22Rv1 (cell line): ENCODE measurements at regions not wholly inside any gene's neighbourhood (a gene's known extent, or its start where the extent isn't known, plus 50 kb on each side); places are given as distances from the start of the nearest gene placed in this dataset.

Source experiments
- H3K27ac ChIP-seq: fragments of 450-650 bp; 2 replicates; pipeline ENCODE4 v1.5.1; 2017
- ZFX ChIP-seq: fragments of 450-650 bp; IDR thresholded peaks from 2 replicates; pipeline ENCODE4 v1.6.1; 2017; ENCODE audit warnings: antibody characterized with exemption, borderline replicate concordance
- TF ChIP-seq, protein P1 (sequence below): fragments of 450-650 bp; IDR thresholded peaks from 2 replicates; pipeline ENCODE4 v1.5.1; 2017; ENCODE audit warnings: mild to moderate bottlenecking

DNA sequence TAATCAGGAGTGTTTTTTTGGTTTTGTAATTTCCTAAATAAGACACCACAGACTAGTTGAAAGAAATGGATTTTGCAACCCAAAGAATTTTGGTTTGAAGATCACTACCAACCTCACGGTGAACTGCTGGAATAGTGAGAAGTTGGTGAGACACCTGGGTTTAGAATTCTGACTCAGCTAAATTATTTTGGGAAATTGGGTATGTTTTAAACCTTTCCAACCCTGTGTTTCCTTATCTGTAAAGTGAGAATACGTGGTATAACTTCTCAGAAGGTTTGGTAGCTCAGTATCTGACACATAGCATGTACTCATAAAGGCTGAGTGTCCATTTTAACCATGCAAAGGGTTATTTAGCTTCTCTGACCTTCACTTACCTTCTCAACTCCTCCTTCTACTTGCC is 261.9 kb downstream of the FOXA2 start:
- TF ChIP-seq, protein P1, sequence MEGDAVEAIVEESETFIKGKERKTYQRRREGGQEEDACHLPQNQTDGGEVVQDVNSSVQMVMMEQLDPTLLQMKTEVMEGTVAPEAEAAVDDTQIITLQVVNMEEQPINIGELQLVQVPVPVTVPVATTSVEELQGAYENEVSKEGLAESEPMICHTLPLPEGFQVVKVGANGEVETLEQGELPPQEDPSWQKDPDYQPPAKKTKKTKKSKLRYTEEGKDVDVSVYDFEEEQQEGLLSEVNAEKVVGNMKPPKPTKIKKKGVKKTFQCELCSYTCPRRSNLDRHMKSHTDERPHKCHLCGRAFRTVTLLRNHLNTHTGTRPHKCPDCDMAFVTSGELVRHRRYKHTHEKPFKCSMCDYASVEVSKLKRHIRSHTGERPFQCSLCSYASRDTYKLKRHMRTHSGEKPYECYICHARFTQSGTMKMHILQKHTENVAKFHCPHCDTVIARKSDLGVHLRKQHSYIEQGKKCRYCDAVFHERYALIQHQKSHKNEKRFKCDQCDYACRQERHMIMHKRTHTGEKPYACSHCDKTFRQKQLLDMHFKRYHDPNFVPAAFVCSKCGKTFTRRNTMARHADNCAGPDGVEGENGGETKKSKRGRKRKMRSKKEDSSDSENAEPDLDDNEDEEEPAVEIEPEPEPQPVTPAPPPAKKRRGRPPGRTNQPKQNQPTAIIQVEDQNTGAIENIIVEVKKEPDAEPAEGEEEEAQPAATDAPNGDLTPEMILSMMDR: no peak
- TF ChIP-seq ZFX: no peak
- no peak overlapping the region for H3K27ac ChIP-seq

DNA sequence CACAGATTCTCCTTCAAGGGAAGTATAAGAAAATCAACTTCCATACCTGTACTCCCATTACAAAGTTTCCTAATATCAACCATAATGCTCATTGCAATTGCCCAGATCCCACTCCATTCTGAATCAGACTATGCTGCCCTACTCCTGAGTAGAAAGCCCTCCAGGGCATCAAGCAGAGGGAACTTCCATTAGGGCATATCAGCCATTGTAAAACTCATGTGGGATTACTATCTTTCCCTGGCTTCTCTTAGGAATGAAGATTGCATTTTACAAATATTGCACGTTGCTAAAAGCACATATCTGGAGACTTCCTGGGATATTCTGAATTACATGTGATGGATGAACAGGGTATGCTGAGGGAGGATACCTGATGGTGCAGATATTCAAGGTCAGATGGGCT is 263.2 kb downstream of the FOXA2 start:
- H3K27ac ChIP-seq: no peak overlapping the region
- TF ChIP-seq, protein P1: no peak
- no peak for TF ChIP-seq ZFX

DNA sequence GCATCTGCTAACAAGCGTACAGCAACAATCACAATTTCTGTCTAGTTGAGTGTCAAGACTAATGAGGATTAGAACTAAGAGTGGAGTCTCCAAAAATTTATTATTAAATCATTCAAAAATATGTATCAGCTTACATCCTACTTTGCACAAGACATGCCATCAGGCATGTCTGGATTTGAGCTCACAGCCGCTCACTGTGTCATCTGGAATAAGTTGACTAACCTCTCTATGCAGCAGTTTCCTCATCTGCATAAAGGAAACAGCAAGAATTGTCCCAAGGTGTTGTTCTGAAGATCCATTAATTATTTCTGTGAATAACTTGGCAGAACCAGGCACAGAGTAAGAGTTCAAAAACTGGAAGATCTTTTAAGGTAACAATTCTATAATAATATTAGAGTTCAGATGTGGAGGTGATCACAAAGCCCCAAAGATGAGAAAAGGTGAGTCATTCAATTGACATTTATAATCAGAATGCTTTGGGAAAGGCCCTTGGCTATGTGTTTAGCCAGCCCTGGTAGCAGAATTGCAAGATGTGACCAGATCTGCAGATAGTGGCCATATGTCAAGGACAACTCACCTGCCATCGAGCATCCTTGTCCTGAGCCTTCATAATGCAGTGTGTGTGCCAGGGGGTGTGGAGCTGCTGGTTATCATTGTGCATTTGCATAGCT is 264.0 kb downstream of the FOXA2 start:
- H3K27ac ChIP-seq: no peak overlapping the region
- no peak for TF ChIP-seq ZFX
- TF ChIP-seq, protein P1: no peak

DNA sequence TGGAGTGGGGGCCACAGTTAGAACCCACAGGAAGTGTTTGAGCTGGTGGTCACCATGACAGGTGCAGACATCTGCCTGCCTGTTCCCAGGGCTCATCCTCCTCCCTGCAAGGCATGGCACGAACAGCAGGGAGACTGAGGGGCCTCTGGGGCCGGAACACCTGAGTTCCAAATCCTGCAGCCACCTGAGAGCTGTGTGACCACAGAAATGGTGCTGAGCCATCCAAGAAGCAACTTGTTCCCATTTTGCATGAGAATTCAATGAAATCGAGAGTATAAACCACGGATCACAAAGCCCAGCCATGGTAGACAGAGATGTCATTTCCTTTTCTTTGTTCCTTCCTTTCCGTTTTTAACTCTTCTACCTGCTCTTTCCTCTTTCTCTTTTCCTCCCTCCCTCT is 268.6 kb downstream of the FOXA2 start:
- H3K27ac ChIP-seq: no peak overlapping the region
- TF ChIP-seq ZFX: no peak
- TF ChIP-seq, protein P1: no peak

DNA sequence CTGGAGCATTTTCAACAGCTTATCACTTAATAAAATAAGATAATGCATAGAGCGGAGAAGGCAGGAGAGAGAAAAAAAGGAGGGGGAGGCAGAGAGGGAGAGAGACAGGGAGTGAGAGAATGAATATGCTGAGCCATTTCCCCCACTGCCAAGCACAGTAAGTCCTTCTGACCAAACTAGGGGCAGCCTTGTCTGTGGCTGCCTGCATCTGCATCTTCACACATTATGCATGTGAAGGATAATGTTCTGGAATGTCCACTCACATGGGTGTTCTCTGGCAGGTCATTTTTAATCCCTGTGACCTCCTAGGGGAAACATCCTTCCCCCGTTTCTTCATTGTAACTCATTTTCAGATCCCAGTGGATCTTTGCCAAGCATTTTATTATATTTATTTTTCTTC is 269.3 kb downstream of the FOXA2 start:
- TF ChIP-seq, protein P1: no peak
- no peak for TF ChIP-seq ZFX
- H3K27ac ChIP-seq: no peak overlapping the region

DNA sequence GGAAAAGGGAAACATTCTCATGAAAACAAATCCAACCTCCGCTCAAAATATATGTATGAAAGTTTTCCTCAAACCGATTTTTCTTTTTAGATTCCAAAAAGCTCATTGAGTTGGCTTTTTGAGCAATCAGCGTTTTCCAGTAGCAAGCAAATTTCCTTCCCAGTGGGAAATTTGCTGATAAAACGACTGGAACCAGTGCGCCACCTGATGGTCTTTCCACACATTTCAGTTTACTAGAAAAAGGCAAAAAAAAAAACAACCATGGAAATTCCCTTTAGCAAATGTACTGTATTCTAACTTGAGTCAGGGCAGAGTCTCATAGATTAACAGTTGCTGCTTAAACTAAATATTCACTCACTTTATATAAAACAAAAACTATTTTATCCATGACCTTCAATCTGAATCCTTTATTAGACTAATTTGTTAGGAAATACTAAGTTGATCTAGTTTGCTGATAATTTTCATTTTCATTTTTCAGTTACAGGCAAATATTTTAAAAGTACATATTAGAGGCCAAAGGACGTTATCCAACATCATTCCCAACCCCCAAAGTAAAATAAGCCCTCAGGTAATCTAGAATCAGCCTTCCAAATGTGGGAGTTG is 271.5 kb downstream of the FOXA2 start:
- TF ChIP-seq, protein P1: peak; percentile 82
- no peak for TF ChIP-seq ZFX
- H3K27ac ChIP-seq: no peak overlapping the region

DNA sequence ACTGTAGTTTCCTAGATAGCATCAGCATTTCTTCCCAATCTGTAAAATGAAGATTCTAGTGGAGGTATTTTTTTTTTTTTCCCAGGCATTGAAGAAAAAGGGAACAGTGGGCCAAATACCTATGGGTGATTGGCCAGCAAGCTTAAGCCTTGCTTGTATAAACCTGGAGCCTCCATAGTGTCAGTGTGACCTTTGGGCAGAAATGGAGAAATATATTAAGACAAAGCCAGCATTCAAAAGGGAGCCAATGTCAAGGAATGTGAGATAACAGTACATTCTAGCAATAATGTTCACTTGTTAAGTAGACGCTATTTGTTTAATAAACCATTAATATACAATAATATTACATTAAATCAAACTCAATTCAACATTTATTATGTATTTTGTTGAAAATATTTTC is 275.4 kb downstream of the FOXA2 start:
- H3K27ac ChIP-seq: no peak overlapping the region
- TF ChIP-seq, protein P1: no peak
